Epithelial cell of proximal tubule (primary cell): ENCODE measurements at regions not wholly inside any gene's neighbourhood (a gene's known extent, or its start where the extent isn't known, plus 50 kb on each side); places are given as distances from the start of the nearest gene placed in this dataset.

ENCODE experiments used
- DNase-seq: peaks from one replicate; pipeline ENCODE4 v3.0.0-alpha.2; 2011; ENCODE audit warnings: low read depth
- H3K4me3 ChIP-seq: 2 replicates; pipeline ENCODE4 v1.5.1; 2011; ENCODE audit warnings: low read depth, mild to moderate bottlenecking, low read length
- CTCF ChIP-seq: conservative IDR thresholded peaks from 2 replicates; pipeline ENCODE4 v1.5.1; 2012; ENCODE audit warnings: low read depth, mild to moderate bottlenecking, low read length

GRCh38 chr13:40190641-40191100, 475.8 kb downstream of the FOXO1 start:
- no peak overlapping the region for H3K4me3 ChIP-seq
- TF ChIP-seq CTCF = no peak
- peak; percentile 61 for DNase-seq

GRCh38 chr13:40191186-40191980, 475.1 kb downstream of the FOXO1 start:
- TF ChIP-seq CTCF = no peak
- DNase-seq = no peak
- H3K4me3 ChIP-seq = no peak overlapping the region

GRCh38 chr13:40192452-40192851, 474.0 kb downstream of the FOXO1 start:
- TF ChIP-seq CTCF = no peak
- no peak overlapping the region for H3K4me3 ChIP-seq
- no peak for DNase-seq

- TF ChIP-seq CTCF = no peak
- DNase-seq = no peak
- no peak overlapping the region for H3K4me3 ChIP-seq
Observed at GRCh38 chr13:40192858-40193257, 473.6 kb downstream of the FOXO1 start.

GRCh38 chr13:40193286-40194223, 472.9 kb downstream of the FOXO1 start:
- DNase-seq = no peak
- TF ChIP-seq CTCF = no peak
- no peak overlapping the region for H3K4me3 ChIP-seq

GRCh38 chr13:40194224-40194806, 472.1 kb downstream of the FOXO1 start:
- DNase-seq = no peak
- no peak overlapping the region for H3K4me3 ChIP-seq
- TF ChIP-seq CTCF = no peak
